A673 (cell line): ENCODE measurements at regions not wholly inside any gene's neighbourhood (a gene's known extent, or its start where the extent isn't known, plus 50 kb on each side); places are given as distances from the start of the nearest gene placed in this dataset.

Experiments
- BruUV-seq: library from RNA; stranded (reverse); fragments of 400-500 nt; replicated peaks from 2 replicates; lab custom pipeline; 2021; lab: Mats Ljungman, UMichigan
- CTCF ChIA-PET: fragments of 300-600 bp; sonication (Branson Sonifier 250); formaldehyde crosslinking; loops from one replicate; lab custom pipeline; 2022; ENCODE audit warnings: antibody characterized with exemption; lab: Charles Lee
- POLR2A ChIA-PET: fragments of 300-600 bp; sonication (Branson Sonifier 250); formaldehyde crosslinking; loops from one replicate; lab custom pipeline; 2022; ENCODE audit warnings: antibody characterized with exemption; ENCODE audit not compliant: low non-redundant PET; lab: Charles Lee
- DNase-seq: peaks from one replicate; pipeline ENCODE4 v3.0.0-alpha.2; 2015; ENCODE audit warnings: low spot score
- H3K27ac ChIP-seq: fragments of 200-600 bp; sonication (generic); 2 replicates; pipeline ENCODE4 v1.5.1; 2016; ENCODE audit warnings: mixed run types, low read depth, mild to moderate bottlenecking, mixed read lengths, antibody characterized with exemption, low read length; ENCODE audit not compliant: poor library complexity, severe bottlenecking
- H3K27me3 ChIP-seq: fragments of 200-600 bp; sonication (generic); replicated peaks from 2 replicates; pipeline ENCODE4 v1.6.1; 2017; ENCODE audit warnings: mixed run types, low read depth, mild to moderate bottlenecking, mixed read lengths, antibody characterized with exemption, low read length; ENCODE audit not compliant: insufficient read depth, poor library complexity
- H3K36me3 ChIP-seq: fragments of 200-600 bp; sonication (generic); 2 replicates; pipeline ENCODE4 v1.6.1; 2016; ENCODE audit warnings: mixed run types, mild to moderate bottlenecking, mixed read lengths, antibody characterized with exemption, low read length; ENCODE audit not compliant: insufficient read depth, poor library complexity, severe bottlenecking
- H3K4me1 ChIP-seq: fragments of 200-600 bp; sonication (generic); 2 replicates; pipeline ENCODE4 v1.6.1; 2017; ENCODE audit warnings: mixed run types, mild to moderate bottlenecking, mixed read lengths, antibody characterized with exemption, low read length; ENCODE audit not compliant: insufficient read depth, poor library complexity, severe bottlenecking
- H3K4me3 ChIP-seq: fragments of 200-600 bp; sonication (generic); 2 replicates; pipeline ENCODE4 v1.5.1; 2016; ENCODE audit warnings: low read depth, mixed run types, mild to moderate bottlenecking, mixed read lengths, low read length; ENCODE audit not compliant: poor library complexity, severe bottlenecking
- H3K9me3 ChIP-seq: fragments of 200-600 bp; sonication (generic); 2 replicates; pipeline ENCODE4 v1.6.1; 2016; ENCODE audit warnings: mixed run types, low read depth, mild to moderate bottlenecking, mixed read lengths, antibody characterized with exemption, low read length; ENCODE audit not compliant: poor library complexity, severe bottlenecking
- CTCF ChIP-seq: fragments of 300-800, 200-600 bp; sonication (generic); conservative IDR thresholded peaks from 2 replicates; pipeline ENCODE4 v1.5.1; 2017; ENCODE audit warnings: low read depth, mild to moderate bottlenecking, antibody characterized with exemption, low read length, moderate library complexity, mixed read lengths
- EZH2 ChIP-seq: fragments of 200-600 bp; sonication (generic); IDR thresholded peaks from 2 replicates; pipeline ENCODE4 v1.6.1; 2017; ENCODE audit warnings: borderline replicate concordance, low read depth, mild to moderate bottlenecking, mixed read lengths, antibody characterized with exemption, low read length; ENCODE audit not compliant: poor library complexity, severe bottlenecking
- intact Hi-C: fragments of 100-400 bp; cut with micrococcal nuclease; formaldehyde crosslinking; loops from one replicate; pipeline ENCODE4 v1.10.0; 2022; ENCODE audit not compliant: unreplicated experiment

- intact Hi-C loops: no loop called here
- POLR2A ChIA-PET: no interaction called here
- no peak overlapping the region for H3K4me3 ChIP-seq
- H3K27ac ChIP-seq: no peak overlapping the region
- no peaks in the 10 kb centered on the region for H3K27me3 ChIP-seq
- TF ChIP-seq CTCF (no peak), EZH2 (no peak)
- BruUV-seq: no TSS peak
- peaks cover 27% of the 10 kb centered on the region for H3K9me3 ChIP-seq
- no peaks in the 10 kb centered on the region for H3K4me1 ChIP-seq
- no peaks in the 10 kb centered on the region for H3K36me3 ChIP-seq
- CTCF ChIA-PET: no interaction called here
- no peak for DNase-seq
Measured at GRCh38 chr10:56091872-56092271, 269.2 kb downstream of the ZWINT start.

- intact Hi-C loops: no loop called here
- DNase-seq: no peak
- Histone ChIP-seq H3K4me3 (no peak overlapping the region), H3K27me3 (no peaks in the 10 kb centered on the region), H3K36me3 (no peaks in the 10 kb centered on the region), H3K9me3 (peaks cover 31% of the 10 kb centered on the region), H3K4me1 (no peaks in the 10 kb centered on the region), H3K27ac (no peak overlapping the region)
- ChIA-PET CTCF (no interaction called here), POLR2A (no interaction called here)
- TF ChIP-seq EZH2: no peak
- BruUV-seq: no TSS peak
Measured at GRCh38 chr10:56090914-56091540, 270.0 kb downstream of the ZWINT start.

DNA sequence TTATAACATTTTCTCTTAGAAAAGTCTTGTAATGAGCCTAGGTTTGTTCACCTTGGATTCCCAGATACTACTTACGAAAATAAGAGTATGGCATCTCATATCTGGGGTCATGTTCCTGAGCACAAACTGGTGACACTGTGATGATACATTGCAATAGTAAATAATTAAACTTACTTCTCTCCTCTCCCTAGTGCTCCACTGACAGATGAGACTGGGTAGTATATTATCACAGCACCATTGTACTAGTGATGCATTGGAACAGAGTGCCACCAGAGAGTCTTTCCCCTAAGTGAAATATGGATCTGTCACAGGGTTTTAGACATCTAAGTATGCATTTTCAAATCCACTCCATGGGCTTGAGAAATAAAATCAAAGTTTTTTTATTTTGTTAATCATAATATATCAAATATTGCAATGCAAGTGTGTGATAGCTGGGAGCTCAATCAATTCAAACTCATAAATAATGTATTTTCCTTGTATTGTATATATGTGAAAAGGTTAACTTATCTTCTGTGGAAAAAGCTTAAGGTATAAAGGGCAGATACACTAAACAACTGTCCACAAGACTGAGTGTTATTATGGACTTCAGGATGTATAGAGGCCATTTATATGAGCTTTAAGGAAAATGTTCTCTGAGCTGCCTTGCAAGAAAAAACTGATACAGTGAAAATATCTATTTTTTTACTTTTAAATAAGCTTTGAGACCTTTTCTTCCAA lies 275.5 kb downstream of the ZWINT start:
- ChIA-PET POLR2A (no interaction called here), CTCF (no interaction called here)
- H3K4me1 ChIP-seq: no peaks in the 10 kb centered on the region
- no peak overlapping the region for H3K4me3 ChIP-seq
- H3K27me3 ChIP-seq: no peaks in the 10 kb centered on the region
- H3K36me3 ChIP-seq: no peaks in the 10 kb centered on the region
- no peak overlapping the region for H3K27ac ChIP-seq
- no TSS peak for BruUV-seq
- TF ChIP-seq CTCF: no peak
- TF ChIP-seq EZH2: no peak
- DNase-seq: no peak
- intact Hi-C loops: no loop called here
- H3K9me3 ChIP-seq: peaks cover 25% of the 10 kb centered on the region
